SK-N-SH treated with all-trans-retinoic acid at 6 μM for 48 hours (cell line): ENCODE measurements at regions not wholly inside any gene's neighbourhood (a gene's known extent, or its start where the extent isn't known, plus 50 kb on each side); places are given as distances from the start of the nearest gene placed in this dataset.

Source experiments
- ATAC-seq: fragments of 200-7000 bp; cut with Tn5 transposase; 3 replicates; pipeline ENCODE4 v1.9.1; 2020; ENCODE audit warnings: mild to moderate bottlenecking, moderate library complexity
- ARNTL ChIP-seq: fragments of 450-650 bp; formaldehyde crosslinking; IDR thresholded peaks from 2 replicates; pipeline ENCODE4 v1.5.0; 2020; ENCODE audit warnings: low read depth, mild to moderate bottlenecking, moderate library complexity, borderline replicate concordance
- BACH2 ChIP-seq: fragments of 250-450 bp; sonication (Bioruptor Pico); IDR thresholded peaks from 2 replicates; pipeline ENCODE4 v1.9.0; 2021; ENCODE audit warnings: mild to moderate bottlenecking, borderline replicate concordance
- CREB5 ChIP-seq: fragments of 250-450 bp; sonication (Bioruptor Pico); IDR thresholded peaks from 2 replicates; pipeline ENCODE4 v1.5.1; 2020; ENCODE audit warnings: low read depth, mild to moderate bottlenecking, moderate library complexity
- CSDC2 ChIP-seq: fragments of 250-450 bp; sonication (Bioruptor Pico); IDR thresholded peaks from 2 replicates; pipeline ENCODE4 v1.5.0; 2020; ENCODE audit warnings: mild to moderate bottlenecking, moderate library complexity
- CSRNP3 ChIP-seq: fragments of 250-450 bp; sonication (Bioruptor Pico); IDR thresholded peaks from 2 replicates; pipeline ENCODE4 v1.5.1; 2021; ENCODE audit warnings: mild to moderate bottlenecking, moderate library complexity
- ESRRG ChIP-seq: fragments of 250-450 bp; sonication (Bioruptor Pico); IDR thresholded peaks from 2 replicates; pipeline ENCODE4 v1.6.1; 2021; ENCODE audit warnings: mild to moderate bottlenecking
- GLIS3 ChIP-seq: fragments of 250-450 bp; sonication (Bioruptor Pico); IDR thresholded peaks from 2 replicates; pipeline ENCODE4 v1.5.0; 2020; ENCODE audit warnings: mild to moderate bottlenecking, moderate library complexity
- ISL1 ChIP-seq: fragments of 250-450 bp; sonication (Bioruptor Pico); IDR thresholded peaks from 2 replicates; pipeline ENCODE4 v2.1.2; 2022; ENCODE audit warnings: mild to moderate bottlenecking, moderate library complexity
- OSR1 ChIP-seq: fragments of 250-450 bp; sonication (Bioruptor Pico); IDR thresholded peaks from 2 replicates; pipeline ENCODE4 v1.8.0; 2022; ENCODE audit warnings: moderate library complexity, mild to moderate bottlenecking, inconsistent platforms
- PPARA ChIP-seq: fragments of 250-450 bp; sonication (Bioruptor Pico); IDR thresholded peaks from 2 replicates; pipeline ENCODE4 v1.5.0; 2020; ENCODE audit warnings: mild to moderate bottlenecking, borderline replicate concordance
- RARB ChIP-seq: fragments of 250-450 bp; sonication (Bioruptor Pico); IDR thresholded peaks from 2 replicates; pipeline ENCODE4 v1.8.0; 2021; ENCODE audit warnings: mild to moderate bottlenecking, moderate library complexity
- SNAI2 ChIP-seq: fragments of 250-450 bp; sonication (Bioruptor Pico); IDR thresholded peaks from 2 replicates; pipeline ENCODE4 v1.5.0; 2020; ENCODE audit warnings: mild to moderate bottlenecking, moderate library complexity
- TCF4 ChIP-seq: fragments of 250-450 bp; sonication (Bioruptor Pico); IDR thresholded peaks from 2 replicates; pipeline ENCODE4 v1.8.0; 2021; ENCODE audit warnings: mild to moderate bottlenecking, moderate library complexity, borderline replicate concordance
- TOX ChIP-seq: fragments of 250-450 bp; sonication (Bioruptor Pico); IDR thresholded peaks from 2 replicates; pipeline ENCODE4 v1.8.0; 2021; ENCODE audit warnings: mild to moderate bottlenecking, moderate library complexity, borderline replicate concordance
- TSHZ2 ChIP-seq: fragments of 250-450 bp; sonication (Bioruptor Pico); IDR thresholded peaks from 2 replicates; pipeline ENCODE4 v1.5.0; 2020; ENCODE audit warnings: mild to moderate bottlenecking, moderate library complexity
- ZC3H10 ChIP-seq: fragments of 250-450 bp; sonication (Bioruptor Pico); IDR thresholded peaks from 2 replicates; pipeline ENCODE4 v1.5.1; 2021; ENCODE audit warnings: mild to moderate bottlenecking, moderate library complexity
- ZFP3 ChIP-seq: fragments of 250-450 bp; sonication (Bioruptor Pico); IDR thresholded peaks from 2 replicates; pipeline ENCODE4 v1.5.0; 2020; ENCODE audit warnings: mild to moderate bottlenecking, moderate library complexity
- ZFP30 ChIP-seq: fragments of 450-650 bp; formaldehyde crosslinking; IDR thresholded peaks from 2 replicates; pipeline ENCODE4 v1.5.0; 2022; ENCODE audit warnings: mild to moderate bottlenecking, moderate library complexity
- ZNF565 ChIP-seq: fragments of 450-650 bp; formaldehyde crosslinking; conservative IDR thresholded peaks from 2 replicates; pipeline ENCODE4 v1.5.0; 2020; ENCODE audit warnings: low read depth, mild to moderate bottlenecking, moderate library complexity
- ZNF70 ChIP-seq: fragments of 450-650 bp; formaldehyde crosslinking; IDR thresholded peaks from 2 replicates; pipeline ENCODE4 v1.5.0; 2020; ENCODE audit warnings: mild to moderate bottlenecking, moderate library complexity
- TF ChIP-seq, protein P1 (sequence below): fragments of 250-450 bp; sonication (Bioruptor Pico); IDR thresholded peaks from 2 replicates; pipeline ENCODE4 v1.8.0; 2021; ENCODE audit warnings: low read depth, mild to moderate bottlenecking, moderate library complexity, borderline replicate concordance
- TF ChIP-seq, protein P2 (sequence below): fragments of 250-450 bp; sonication (Bioruptor Pico); IDR thresholded peaks from 2 replicates; pipeline ENCODE4 v1.8.0; 2020; ENCODE audit warnings: mild to moderate bottlenecking, moderate library complexity, borderline replicate concordance

DNA sequence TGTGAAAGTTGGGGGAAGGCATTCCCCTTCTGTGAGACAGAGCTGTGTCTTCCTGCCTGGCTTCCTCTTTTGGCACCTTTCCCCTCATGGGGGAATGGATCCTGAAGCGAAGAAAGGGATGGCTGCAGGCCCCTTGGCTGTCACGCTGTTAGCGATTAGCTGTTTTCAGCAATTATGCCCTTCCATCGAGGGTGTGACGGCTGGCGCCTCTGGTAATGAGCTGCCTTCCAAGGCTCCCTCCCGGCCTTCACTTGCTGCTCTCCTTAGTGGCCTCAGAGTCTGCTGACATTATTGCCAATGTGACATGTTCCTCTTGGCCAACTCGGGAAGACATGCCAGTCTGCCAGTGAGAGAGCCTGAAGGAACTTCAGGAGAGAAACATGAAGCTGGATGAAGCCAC lies 162.1 kb downstream of the ZIC5 start:
- ATAC-seq = no peak
- no peak for TF ChIP-seq ZNF565
- no peak for TF ChIP-seq SNAI2 (CRISPR knock-in tag)
- no peak for TF ChIP-seq CSDC2 (CRISPR knock-in tag)
- TF ChIP-seq ZFP3 (CRISPR knock-in tag) = no peak
- no peak for TF ChIP-seq OSR1 (CRISPR knock-in tag)
- TF ChIP-seq ZC3H10 (CRISPR knock-in tag) = no peak
- no peak for TF ChIP-seq PPARA (CRISPR knock-in tag)

GRCh38 chr13:99808786-99809185 lies 162.8 kb downstream of the ZIC5 start:
- TF ChIP-seq BACH2 (CRISPR knock-in tag) (no peak), CREB5 (no peak), ZC3H10 (CRISPR knock-in tag) (no peak), ESRRG (CRISPR knock-in tag) (no peak), SNAI2 (CRISPR knock-in tag) (no peak), OSR1 (CRISPR knock-in tag) (no peak), TCF4 (CRISPR knock-in tag) (no peak), ISL1 (no peak), ZFP30 (CRISPR knock-in tag) (no peak), ZFP3 (CRISPR knock-in tag) (no peak), GLIS3 (CRISPR knock-in tag) (no peak), ZNF70 (no peak), ARNTL (no peak), TOX (CRISPR knock-in tag) (no peak), RARB (CRISPR knock-in tag) (no peak), ZNF565 (no peak)
- TF ChIP-seq, protein P1, sequence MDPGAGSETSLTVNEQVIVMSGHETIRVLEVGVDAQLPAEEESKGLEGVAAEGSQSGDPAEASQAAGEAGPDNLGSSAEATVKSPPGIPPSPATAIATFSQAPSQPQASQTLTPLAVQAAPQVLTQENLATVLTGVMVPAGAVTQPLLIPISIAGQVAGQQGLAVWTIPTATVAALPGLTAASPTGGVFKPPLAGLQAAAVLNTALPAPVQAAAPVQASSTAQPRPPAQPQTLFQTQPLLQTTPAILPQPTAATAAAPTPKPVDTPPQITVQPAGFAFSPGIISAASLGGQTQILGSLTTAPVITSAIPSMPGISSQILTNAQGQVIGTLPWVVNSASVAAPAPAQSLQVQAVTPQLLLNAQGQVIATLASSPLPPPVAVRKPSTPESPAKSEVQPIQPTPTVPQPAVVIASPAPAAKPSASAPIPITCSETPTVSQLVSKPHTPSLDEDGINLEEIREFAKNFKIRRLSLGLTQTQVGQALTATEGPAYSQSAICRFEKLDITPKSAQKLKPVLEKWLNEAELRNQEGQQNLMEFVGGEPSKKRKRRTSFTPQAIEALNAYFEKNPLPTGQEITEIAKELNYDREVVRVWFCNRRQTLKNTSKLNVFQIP (CRISPR knock-in tag) = no peak
- TF ChIP-seq, all 23 proteins: peak for 0
- no peak for ATAC-seq

DNA sequence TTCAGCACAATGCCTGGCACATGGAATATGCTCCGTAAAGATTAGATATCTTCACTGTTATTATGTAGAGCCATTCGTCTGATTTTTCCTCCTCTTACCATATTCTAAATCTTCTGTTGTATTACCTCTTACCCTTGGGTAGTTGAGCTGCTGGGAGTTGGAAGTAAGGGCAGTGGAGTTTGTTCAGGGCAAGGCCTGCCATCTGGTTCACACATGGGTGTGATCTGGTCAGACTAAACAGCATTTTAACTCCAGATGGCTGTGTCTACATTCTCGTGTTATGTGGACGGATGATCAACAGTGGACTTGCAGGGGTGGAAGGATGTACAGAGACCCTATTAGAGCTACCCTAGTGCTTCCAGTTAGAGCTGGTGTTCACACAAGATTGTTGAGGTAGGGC lies 164.9 kb downstream of the ZIC5 start:
- ATAC-seq = no peak
- no peak for TF ChIP-seq CSDC2 (CRISPR knock-in tag)
- no peak for TF ChIP-seq RARB (CRISPR knock-in tag)
- no peak for TF ChIP-seq OSR1 (CRISPR knock-in tag)
- no peak for TF ChIP-seq ZNF565
- peak; percentile 63 for TF ChIP-seq TCF4 (CRISPR knock-in tag)

GRCh38 chr13:99805361-99805760 lies 166.2 kb downstream of the ZIC5 start:
- TF ChIP-seq ZNF70 = no peak
- no peak for TF ChIP-seq OSR1 (CRISPR knock-in tag)
- TF ChIP-seq ESRRG (CRISPR knock-in tag) = no peak
- no peak for TF ChIP-seq SNAI2 (CRISPR knock-in tag)
- no peak for TF ChIP-seq ZFP3 (CRISPR knock-in tag)
- no peak for TF ChIP-seq TSHZ2 (CRISPR knock-in tag)
- TF ChIP-seq, protein P2, sequence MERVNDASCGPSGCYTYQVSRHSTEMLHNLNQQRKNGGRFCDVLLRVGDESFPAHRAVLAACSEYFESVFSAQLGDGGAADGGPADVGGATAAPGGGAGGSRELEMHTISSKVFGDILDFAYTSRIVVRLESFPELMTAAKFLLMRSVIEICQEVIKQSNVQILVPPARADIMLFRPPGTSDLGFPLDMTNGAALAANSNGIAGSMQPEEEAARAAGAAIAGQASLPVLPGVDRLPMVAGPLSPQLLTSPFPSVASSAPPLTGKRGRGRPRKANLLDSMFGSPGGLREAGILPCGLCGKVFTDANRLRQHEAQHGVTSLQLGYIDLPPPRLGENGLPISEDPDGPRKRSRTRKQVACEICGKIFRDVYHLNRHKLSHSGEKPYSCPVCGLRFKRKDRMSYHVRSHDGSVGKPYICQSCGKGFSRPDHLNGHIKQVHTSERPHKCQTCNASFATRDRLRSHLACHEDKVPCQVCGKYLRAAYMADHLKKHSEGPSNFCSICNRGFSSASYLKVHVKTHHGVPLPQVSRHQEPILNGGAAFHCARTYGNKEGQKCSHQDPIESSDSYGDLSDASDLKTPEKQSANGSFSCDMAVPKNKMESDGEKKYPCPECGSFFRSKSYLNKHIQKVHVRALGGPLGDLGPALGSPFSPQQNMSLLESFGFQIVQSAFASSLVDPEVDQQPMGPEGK = no peak
- no peak for TF ChIP-seq CREB5
- TF ChIP-seq, protein P1 (CRISPR knock-in tag) = no peak
- no peak for TF ChIP-seq ZNF565
- no peak for TF ChIP-seq ZC3H10 (CRISPR knock-in tag)
- no peak for TF ChIP-seq ARNTL
- TF ChIP-seq CSRNP3 (CRISPR knock-in tag) = no peak
- TF ChIP-seq CSDC2 (CRISPR knock-in tag) = no peak
- TF ChIP-seq TOX (CRISPR knock-in tag) = no peak
- no peak for TF ChIP-seq TCF4 (CRISPR knock-in tag)
- TF ChIP-seq BACH2 (CRISPR knock-in tag) = no peak
- no peak for ATAC-seq
